ENCODE measurements at regions not wholly inside any gene's neighbourhood (a gene's known extent, or its start where the extent isn't known, plus 50 kb on each side); places are given as distances from the start of the nearest gene placed in this dataset.

- DNase-seq (ENCODE audit: low read depth in 2 of 2): no peak
These were observed 98.6 kb upstream of the MAP4K3 start for GRCh38 chr2:39535636-39536185.

GRCh38 chr2:39537150-39537549 is 100.1 kb upstream of the MAP4K3 start:
- DNase-seq (ENCODE audit: low read depth in 2 of 2): no peak

- no peak for DNase-seq (ENCODE audit: low read depth in 2 of 2)
These were observed 101.6 kb upstream of the MAP4K3 start for GRCh38 chr2:39538718-39539117.

- no peak for DNase-seq (ENCODE audit: low read depth in 2 of 2)
These were observed 103.3 kb upstream of the MAP4K3 start for GRCh38 chr2:39540414-39540813.

GRCh38 chr2:39541011-39541930 is 104.2 kb upstream of the MAP4K3 start:
- no peak for DNase-seq (ENCODE audit: low read depth in 2 of 2)

- no peak for DNase-seq (ENCODE audit: low read depth in 2 of 2)
These were observed 105.4 kb upstream of the MAP4K3 start for GRCh38 chr2:39542523-39542922.

- DNase-seq (ENCODE audit: low read depth in 2 of 2): no peak
These were observed 108.9 kb upstream of the MAP4K3 start for GRCh38 chr2:39545957-39546356.

GRCh38 chr2:39546409-39546808 is 109.3 kb upstream of the MAP4K3 start:
- no peak for DNase-seq (ENCODE audit: low read depth in 2 of 2)

GRCh38 chr2:39546937-39547336 is 109.9 kb upstream of the MAP4K3 start:
- DNase-seq (ENCODE audit: low read depth in 2 of 2): no peak

GRCh38 chr2:39547811-39548719 is 111.0 kb upstream of the MAP4K3 start:
- DNase-seq (ENCODE audit: low read depth in 2 of 2): no peak

- DNase-seq (ENCODE audit: low read depth in 2 of 2): no peak
These were observed 111.9 kb upstream of the MAP4K3 start for GRCh38 chr2:39549000-39549399.

- no peak for DNase-seq (ENCODE audit: low read depth in 2 of 2)
These were observed 112.8 kb upstream of the MAP4K3 start for GRCh38 chr2:39549718-39550464.

- DNase-seq (ENCODE audit: low read depth in 2 of 2): no peak
These were observed 113.7 kb upstream of the MAP4K3 start for GRCh38 chr2:39550701-39551285.

- no peak for DNase-seq (ENCODE audit: low read depth in 2 of 2)
These were observed 106.8 kb upstream of the TMEM178A start for GRCh38 chr2:39558906-39559305.

- no peak for DNase-seq (ENCODE audit: low read depth in 2 of 2)
These were observed 102.1 kb upstream of the TMEM178A start for GRCh38 chr2:39563572-39563971.

GRCh38 chr2:39567507-39567906 is 98.2 kb upstream of the TMEM178A start:
- no peak for DNase-seq (ENCODE audit: low read depth in 2 of 2)

GRCh38 chr2:39568116-39568515 is 97.6 kb upstream of the TMEM178A start:
- DNase-seq (ENCODE audit: low read depth in 2 of 2): no peak

GRCh38 chr2:39568561-39569006 is 97.1 kb upstream of the TMEM178A start:
- DNase-seq (ENCODE audit: low read depth in 2 of 2): peak; percentile 72 to 76

- DNase-seq (ENCODE audit: low read depth in 2 of 2): no peak
These were observed 95.6 kb upstream of the TMEM178A start for GRCh38 chr2:39570130-39570555.

- DNase-seq (ENCODE audit: low read depth in 2 of 2): no peak
These were observed 95.1 kb upstream of the TMEM178A start for GRCh38 chr2:39570614-39571013.

- no peak for DNase-seq (ENCODE audit: low read depth in 2 of 2)
These were observed 94.5 kb upstream of the TMEM178A start for GRCh38 chr2:39571111-39571731.

Measured in fibroblast of skin of left quadriceps (primary cell).